ENCODE measurements at regions not wholly inside any gene's neighbourhood (a gene's known extent, or its start where the extent isn't known, plus 50 kb on each side); places are given as distances from the start of the nearest gene placed in this dataset.

DNA sequence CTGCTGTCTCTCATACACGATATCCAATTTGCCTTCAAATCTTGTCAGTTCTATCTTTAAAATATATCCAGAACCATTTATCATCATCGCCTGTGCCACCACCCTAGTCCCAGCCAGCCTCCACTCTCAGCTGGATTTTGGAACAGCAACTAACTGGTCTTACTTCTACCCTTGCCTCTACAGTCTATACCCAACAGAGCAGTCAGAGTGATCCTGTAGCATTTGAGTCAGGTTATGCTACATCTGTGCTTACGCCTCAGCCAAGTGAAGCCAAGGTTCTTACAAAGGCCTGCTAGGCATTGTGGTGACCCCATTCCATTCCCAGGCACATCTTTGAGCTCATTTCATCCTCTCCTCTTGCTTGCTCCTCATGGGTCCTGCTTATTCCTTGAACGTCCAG lies 95.7 kb upstream of the ACSL1 start:
- Histone ChIP-seq H3K4me1 (ENCODE audit: insufficient read depth, poor library complexity, severe bottlenecking) (no peaks in the 10 kb centered on the region), H3K4me3 (ENCODE audit: severe bottlenecking) (no peak overlapping the region), H3K27ac (ENCODE audit: poor library complexity, severe bottlenecking) (no peak overlapping the region), H3K27me3 (ENCODE audit: insufficient read depth, poor library complexity, severe bottlenecking) (no peaks in the 10 kb centered on the region), H3K9me3 (ENCODE audit: severe bottlenecking) (no peaks in the 10 kb centered on the region), H3K36me3 (ENCODE audit: low read depth) (no peaks in the 10 kb centered on the region)
- ATAC-seq (ENCODE audit: low read depth) (no peak), DNase-seq (ENCODE audit: low spot score) (no peak)
- TF ChIP-seq, protein P1, sequence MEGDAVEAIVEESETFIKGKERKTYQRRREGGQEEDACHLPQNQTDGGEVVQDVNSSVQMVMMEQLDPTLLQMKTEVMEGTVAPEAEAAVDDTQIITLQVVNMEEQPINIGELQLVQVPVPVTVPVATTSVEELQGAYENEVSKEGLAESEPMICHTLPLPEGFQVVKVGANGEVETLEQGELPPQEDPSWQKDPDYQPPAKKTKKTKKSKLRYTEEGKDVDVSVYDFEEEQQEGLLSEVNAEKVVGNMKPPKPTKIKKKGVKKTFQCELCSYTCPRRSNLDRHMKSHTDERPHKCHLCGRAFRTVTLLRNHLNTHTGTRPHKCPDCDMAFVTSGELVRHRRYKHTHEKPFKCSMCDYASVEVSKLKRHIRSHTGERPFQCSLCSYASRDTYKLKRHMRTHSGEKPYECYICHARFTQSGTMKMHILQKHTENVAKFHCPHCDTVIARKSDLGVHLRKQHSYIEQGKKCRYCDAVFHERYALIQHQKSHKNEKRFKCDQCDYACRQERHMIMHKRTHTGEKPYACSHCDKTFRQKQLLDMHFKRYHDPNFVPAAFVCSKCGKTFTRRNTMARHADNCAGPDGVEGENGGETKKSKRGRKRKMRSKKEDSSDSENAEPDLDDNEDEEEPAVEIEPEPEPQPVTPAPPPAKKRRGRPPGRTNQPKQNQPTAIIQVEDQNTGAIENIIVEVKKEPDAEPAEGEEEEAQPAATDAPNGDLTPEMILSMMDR (IDR thresholded peaks at IDR 0.05; ENCODE audit: poor library complexity, severe bottlenecking), result no peak

DNA sequence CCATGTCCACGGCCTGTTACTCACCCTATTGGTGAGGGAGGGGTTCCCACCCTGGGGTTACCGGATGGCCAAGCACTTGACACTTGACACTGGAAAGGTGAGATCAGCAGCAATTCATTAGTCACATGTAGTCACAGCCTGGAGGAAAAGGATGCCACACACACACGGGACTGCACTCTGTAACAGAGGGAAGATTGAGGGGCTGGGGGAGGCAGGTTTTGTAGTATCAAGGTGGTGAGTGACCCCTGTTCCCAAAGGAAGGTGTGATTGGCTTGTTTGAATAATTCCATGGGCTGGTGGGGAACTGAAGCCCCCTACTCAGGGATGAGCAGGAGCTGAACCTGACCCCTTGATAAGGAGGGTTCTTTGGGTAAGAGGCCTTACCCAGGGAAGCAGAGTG lies 96.0 kb upstream of the HELT start:
- no peak for DNase-seq (ENCODE audit: low spot score)
- TF ChIP-seq, protein P1 (IDR thresholded peaks at IDR 0.05; ENCODE audit: poor library complexity, severe bottlenecking), result no peak
- Histone ChIP-seq H3K4me3 (ENCODE audit: severe bottlenecking) (no peak overlapping the region), H3K27me3 (ENCODE audit: insufficient read depth, poor library complexity, severe bottlenecking) (no peaks in the 10 kb centered on the region), H3K4me1 (ENCODE audit: insufficient read depth, poor library complexity, severe bottlenecking) (no peaks in the 10 kb centered on the region), H3K9me3 (ENCODE audit: severe bottlenecking) (peaks cover 3% of the 10 kb centered on the region), H3K36me3 (ENCODE audit: low read depth) (no peaks in the 10 kb centered on the region), H3K27ac (ENCODE audit: poor library complexity, severe bottlenecking) (no peak overlapping the region)
- no peak for ATAC-seq (ENCODE audit: low read depth)

DNA sequence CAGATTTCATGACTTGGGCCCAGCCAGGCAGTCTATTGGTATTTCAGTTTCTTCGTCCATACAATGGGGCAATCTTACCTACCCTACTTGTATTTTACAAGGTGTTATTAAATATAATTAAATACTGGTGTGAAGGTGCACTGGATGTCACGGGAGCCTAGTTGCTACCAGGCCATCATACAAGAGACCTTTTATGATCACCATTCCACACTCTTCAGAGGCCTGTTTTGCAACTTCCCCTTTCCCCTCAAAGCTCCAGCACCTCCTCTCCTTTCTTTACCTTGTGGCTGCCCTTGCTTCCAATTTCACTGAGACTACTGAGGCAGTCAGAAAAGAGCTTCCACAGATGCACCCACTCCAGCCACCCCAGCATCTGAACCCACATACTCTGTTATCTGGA lies 93.8 kb upstream of the HELT start:
- Histone ChIP-seq H3K27ac (ENCODE audit: poor library complexity, severe bottlenecking) (no peak overlapping the region), H3K4me3 (ENCODE audit: severe bottlenecking) (no peak overlapping the region), H3K36me3 (ENCODE audit: low read depth) (no peaks in the 10 kb centered on the region), H3K27me3 (ENCODE audit: insufficient read depth, poor library complexity, severe bottlenecking) (no peaks in the 10 kb centered on the region), H3K4me1 (ENCODE audit: insufficient read depth, poor library complexity, severe bottlenecking) (no peaks in the 10 kb centered on the region), H3K9me3 (ENCODE audit: severe bottlenecking) (peaks cover 3% of the 10 kb centered on the region)
- ATAC-seq (ENCODE audit: low read depth), result no peak
- TF ChIP-seq, protein P1 (IDR thresholded peaks at IDR 0.05; ENCODE audit: poor library complexity, severe bottlenecking), result no peak
- no peak for DNase-seq (ENCODE audit: low spot score)

DNA sequence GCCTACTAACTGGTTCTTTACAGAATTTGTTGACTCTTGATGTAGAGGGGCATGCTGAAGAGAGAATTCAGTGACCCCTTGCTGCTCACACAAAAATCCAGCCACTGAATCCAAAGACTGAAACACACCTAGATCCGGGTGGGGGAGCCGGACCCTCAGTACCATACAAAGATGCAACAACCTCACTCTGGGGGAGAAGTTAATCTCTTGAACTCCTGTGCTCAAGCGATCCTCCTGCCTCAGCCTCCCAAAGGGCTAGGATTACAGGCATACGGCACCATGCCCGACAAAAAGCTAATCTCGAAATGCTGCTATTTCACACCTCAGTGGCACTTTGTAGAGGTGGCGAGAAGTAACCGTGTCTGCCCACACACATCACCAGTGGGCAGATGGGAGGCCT lies 88.8 kb upstream of the HELT start:
- Histone ChIP-seq H3K36me3 (ENCODE audit: low read depth) (no peaks in the 10 kb centered on the region), H3K27ac (ENCODE audit: poor library complexity, severe bottlenecking) (no peak overlapping the region), H3K27me3 (ENCODE audit: insufficient read depth, poor library complexity, severe bottlenecking) (no peaks in the 10 kb centered on the region), H3K4me3 (ENCODE audit: severe bottlenecking) (no peak overlapping the region), H3K4me1 (ENCODE audit: insufficient read depth, poor library complexity, severe bottlenecking) (no peaks in the 10 kb centered on the region), H3K9me3 (ENCODE audit: severe bottlenecking) (peaks cover 3% of the 10 kb centered on the region)
- no peak for ATAC-seq (ENCODE audit: low read depth)
- no peak for DNase-seq (ENCODE audit: low spot score)
- TF ChIP-seq, protein P1 (IDR thresholded peaks at IDR 0.05; ENCODE audit: poor library complexity, severe bottlenecking), result no peak

DNA sequence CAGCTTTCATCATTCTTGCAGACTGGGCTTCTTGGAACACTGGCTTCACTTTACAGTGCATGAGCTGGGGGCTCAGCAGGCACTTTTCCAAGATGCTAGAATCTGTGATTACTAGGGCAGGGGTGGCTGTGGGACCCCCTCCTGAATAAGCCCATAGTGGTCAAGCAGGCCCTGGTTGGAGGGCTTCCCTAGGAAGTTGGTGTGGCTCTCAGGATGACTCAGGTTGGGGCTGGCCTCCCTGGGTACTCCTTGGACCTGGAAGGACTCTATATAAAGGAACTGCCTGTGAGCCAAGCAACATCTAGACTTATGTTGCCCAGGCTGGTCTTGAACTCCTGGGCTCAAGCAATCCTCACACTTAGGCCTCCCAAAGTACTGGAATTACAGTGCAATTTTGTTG lies 88.3 kb upstream of the HELT start:
- DNase-seq (ENCODE audit: low spot score) (no peak), ATAC-seq (ENCODE audit: low read depth) (no peak)
- Histone ChIP-seq H3K4me1 (ENCODE audit: insufficient read depth, poor library complexity, severe bottlenecking) (no peaks in the 10 kb centered on the region), H3K36me3 (ENCODE audit: low read depth) (no peaks in the 10 kb centered on the region), H3K9me3 (ENCODE audit: severe bottlenecking) (peaks cover 3% of the 10 kb centered on the region), H3K27ac (ENCODE audit: poor library complexity, severe bottlenecking) (no peak overlapping the region), H3K4me3 (ENCODE audit: severe bottlenecking) (no peak overlapping the region), H3K27me3 (ENCODE audit: insufficient read depth, poor library complexity, severe bottlenecking) (no peaks in the 10 kb centered on the region)
- TF ChIP-seq, protein P1 (IDR thresholded peaks at IDR 0.05; ENCODE audit: poor library complexity, severe bottlenecking), result no peak

Measured in RWPE2 (cell line).